ENCODE measurements at regions not wholly inside any gene's neighbourhood (a gene's known extent, or its start where the extent isn't known, plus 50 kb on each side); places are given as distances from the start of the nearest gene placed in this dataset.
"Not testable (repeated sequence)": the region's sequence is repeated elsewhere in the genome, so short reads cannot be mapped to it uniquely, and the experiment has no call there.

- Histone ChIP-seq H3K9me1 (replicated peaks; ENCODE audit: control insufficient read depth, extremely low read depth, insufficient read depth, low read length) (no peaks in the 10 kb centered on the region), H2AFZ (ENCODE audit: low read depth, low read length) (no peak overlapping the region), H3K4me1 (ENCODE audit: control insufficient read depth, extremely low read depth, insufficient read depth, low read length) (no peaks in the 10 kb centered on the region), H3K79me2 (ENCODE audit: control insufficient read depth, insufficient read depth, low read length) (no peaks in the 10 kb centered on the region), H3K9me3 (replicated peaks; ENCODE audit: control insufficient read depth, insufficient read depth, low read length) (no peaks in the 10 kb centered on the region), H3K4me3 (replicated peaks in 1 of 3; ENCODE audit: insufficient read depth in 1 of 3, low read depth in 1 of 3, low read length in 3 of 3) (no peak overlapping the region), H4K20me1 (replicated peaks; ENCODE audit: control insufficient read depth, extremely low read depth, insufficient read depth, low read length) (no peaks in the 10 kb centered on the region), H3K27me3 (ENCODE audit: control insufficient read depth in 2 of 2, insufficient read depth in 2 of 2, low read length in 2 of 2) (peaks cover 4 to 5% of the 10 kb centered on the region in 2 experiments), H3K4me2 (ENCODE audit: insufficient read depth, low read length) (no peak overlapping the region), H3K27ac (ENCODE audit: insufficient read depth, low read depth, low read length) (no peak overlapping the region), H3K36me3 (ENCODE audit: control insufficient read depth in 2 of 2, extremely low read depth in 1 of 2, insufficient read depth in 2 of 2, low read length in 2 of 2) (no peaks in the 10 kb centered on the region), H3K9ac (replicated peaks; ENCODE audit: extremely low read depth, insufficient read depth, low read length) (no peak overlapping the region)
- FAIRE-seq (no peak), DNase-seq (ENCODE audit: low read depth, low spot score) (no peak)
- CTCF ChIA-PET: no interaction called here
- no TSS peak for BruUV-seq (replicated peaks)
- POLR2A ChIA-PET: no interaction called here
- dilution Hi-C loops (cut with MboI; ENCODE audit: extremely low pct_ligation_motif_present, low sequenced_read_pairs) (no loop called here), intact Hi-C loops (cut with micrococcal nuclease) (no loop called here)
- TF ChIP-seq FOS (IDR thresholded peaks at IDR 0.05; ENCODE audit: borderline replicate concordance, insufficient read depth, low read length): no peak
- TF ChIP-seq EZH2 (IDR thresholded peaks at IDR 0.05; ENCODE audit: borderline replicate concordance, low read depth, low read length, severe bottlenecking): no peak
- TF ChIP-seq POLR2A (IDR thresholded peaks at IDR 0.05; ENCODE audit: low read depth, low read length): no peak
- no peak for TF ChIP-seq GATA2 (IDR thresholded peaks at IDR 0.05; ENCODE audit: insufficient read depth, insufficient read length, low read depth, low read length)
- TF ChIP-seq MYC (IDR thresholded peaks at IDR 0.05; ENCODE audit: low read depth, low read length): no peak
- TF ChIP-seq JUN (IDR thresholded peaks at IDR 0.05; ENCODE audit: borderline replicate concordance, insufficient read depth, insufficient read length, low read depth): no peak
- TF ChIP-seq CTCF (IDR thresholded peaks at IDR 0.05; ENCODE audit: extremely low read depth in 1 of 2, insufficient read depth in 1 of 2, low read depth in 1 of 2, low read length in 2 of 2): no peak
- TF ChIP-seq MAX (IDR thresholded peaks at IDR 0.05; ENCODE audit: insufficient read depth, insufficient read length): no peak
- no peak for TF ChIP-seq POLR2AphosphoS5 (IDR thresholded peaks at IDR 0.05; ENCODE audit: insufficient read depth, low read depth, low read length)
Observed at GRCh38 chr22:35486116-35486631, 54.5 kb upstream of the RASD2 start.

- H3K36me3 ChIP-seq (ENCODE audit: control insufficient read depth in 2 of 2, extremely low read depth in 1 of 2, insufficient read depth in 2 of 2, low read length in 2 of 2); FAIRE-seq; H3K27ac ChIP-seq (ENCODE audit: insufficient read depth, low read depth, low read length); dilution Hi-C loops (cut with MboI; ENCODE audit: extremely low pct_ligation_motif_present, low sequenced_read_pairs); DNase-seq (ENCODE audit: low read depth, low spot score); H3K27me3 ChIP-seq (ENCODE audit: control insufficient read depth in 2 of 2, insufficient read depth in 2 of 2, low read length in 2 of 2); H3K4me3 ChIP-seq (replicated peaks in 1 of 3; ENCODE audit: insufficient read depth in 1 of 3, low read depth in 1 of 3, low read length in 3 of 3); H3K4me1 ChIP-seq (ENCODE audit: control insufficient read depth, extremely low read depth, insufficient read depth, low read length); intact Hi-C loops (cut with micrococcal nuclease); H3K79me2 ChIP-seq (ENCODE audit: control insufficient read depth, insufficient read depth, low read length); H3K4me2 ChIP-seq (ENCODE audit: insufficient read depth, low read length); H4K20me1 ChIP-seq (replicated peaks; ENCODE audit: control insufficient read depth, extremely low read depth, insufficient read depth, low read length); H2AFZ ChIP-seq (ENCODE audit: low read depth, low read length); POLR2A ChIA-PET; CTCF ChIA-PET; H3K9me1 ChIP-seq (replicated peaks; ENCODE audit: control insufficient read depth, extremely low read depth, insufficient read depth, low read length); H3K9ac ChIP-seq (replicated peaks; ENCODE audit: extremely low read depth, insufficient read depth, low read length); BruUV-seq (replicated peaks); H3K9me3 ChIP-seq (replicated peaks; ENCODE audit: control insufficient read depth, insufficient read depth, low read length): not testable (repeated sequence)
Observed at GRCh38 chr22:35487623-35488022, 53.0 kb upstream of the RASD2 start.

Data from endothelial cell of umbilical vein (primary cell).